ENCODE measurements at regions not wholly inside any gene's neighbourhood (a gene's known extent, or its start where the extent isn't known, plus 50 kb on each side); places are given as distances from the start of the nearest gene placed in this dataset.

DNA sequence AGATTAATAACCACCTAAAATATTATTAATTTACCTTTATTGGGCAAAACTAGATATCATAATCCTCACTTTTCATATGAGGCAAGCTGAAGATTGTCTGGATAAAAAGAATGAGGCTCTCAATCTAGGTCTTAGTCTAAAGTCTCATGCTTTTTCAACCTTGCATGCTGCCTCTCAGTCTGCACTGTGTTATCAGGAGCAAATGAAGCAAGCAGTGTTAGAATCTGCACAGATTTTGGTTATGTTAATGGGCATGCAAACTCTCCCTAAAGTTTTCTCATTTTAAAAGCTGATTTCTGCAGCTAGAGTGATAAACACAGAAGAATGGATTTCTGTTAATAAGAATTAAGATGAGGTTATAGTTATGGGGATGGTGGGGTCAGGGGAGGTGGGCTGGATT is 350.7 kb upstream of the C11orf87 start:
- Histone ChIP-seq H2AFZ (ENCODE audit: low read depth, low read length) (no peak overlapping the region), H3K27ac (ENCODE audit: low read length) (no peak overlapping the region), H3K79me2 (ENCODE audit: insufficient read depth, low read length) (no peaks in the 10 kb centered on the region), H3K4me3 (ENCODE audit: low read depth in 1 of 2, low read length in 2 of 2) (no peak overlapping the region), H3K4me1 (ENCODE audit: insufficient read depth, low read length) (no peaks in the 10 kb centered on the region), H4K20me1 (ENCODE audit: insufficient read depth, low read length) (no peaks in the 10 kb centered on the region), H3K36me3 (ENCODE audit: insufficient read depth, low read length) (no peaks in the 10 kb centered on the region), H3K4me2 (ENCODE audit: insufficient read depth, low read length) (no peak overlapping the region), H3K9ac (ENCODE audit: low read depth, low read length) (no peak overlapping the region), H3K9me3 (ENCODE audit: insufficient read depth, low read length, severe bottlenecking) (no peaks in the 10 kb centered on the region), H3K27me3 (ENCODE audit: insufficient read depth, low read length, poor library complexity) (no peaks in the 10 kb centered on the region)
- no peak for DNase-seq
- no peak for ATAC-seq (ENCODE audit: insufficient read depth, low read depth)
- TF ChIP-seq EZH2 (IDR thresholded peaks at IDR 0.05; ENCODE audit: borderline replicate concordance, low read depth, low read length, severe bottlenecking), result no peak

GRCh38 chr11:109071712-109072524 is 350.1 kb upstream of the C11orf87 start:
- no peak overlapping the region for H3K4me3 ChIP-seq (ENCODE audit: low read depth in 1 of 2, low read length in 2 of 2)
- ATAC-seq (ENCODE audit: insufficient read depth, low read depth) (no peak), DNase-seq (no peak)
- H3K79me2 ChIP-seq (ENCODE audit: insufficient read depth, low read length), result no peaks in the 10 kb centered on the region
- TF ChIP-seq CTCF (IDR thresholded peaks at IDR 0.05; ENCODE audit: borderline replicate concordance, extremely low read depth, low read length, poor library complexity, severe bottlenecking), result no peak
- TF ChIP-seq EZH2 (IDR thresholded peaks at IDR 0.05; ENCODE audit: borderline replicate concordance, low read depth, low read length, severe bottlenecking), result no peak
- H3K36me3 ChIP-seq (ENCODE audit: insufficient read depth, low read length), result no peaks in the 10 kb centered on the region
- no peaks in the 10 kb centered on the region for H3K4me1 ChIP-seq (ENCODE audit: insufficient read depth, low read length)
- H3K9ac ChIP-seq (ENCODE audit: low read depth, low read length), result no peak overlapping the region
- H4K20me1 ChIP-seq (ENCODE audit: insufficient read depth, low read length), result no peaks in the 10 kb centered on the region
- H2AFZ ChIP-seq (ENCODE audit: low read depth, low read length), result no peak overlapping the region
- H3K4me2 ChIP-seq (ENCODE audit: insufficient read depth, low read length), result no peak overlapping the region
- H3K9me3 ChIP-seq (ENCODE audit: insufficient read depth, low read length, severe bottlenecking), result no peaks in the 10 kb centered on the region
- no peak overlapping the region for H3K27ac ChIP-seq (ENCODE audit: low read length)
- no peaks in the 10 kb centered on the region for H3K27me3 ChIP-seq (ENCODE audit: insufficient read depth, low read length, poor library complexity)

DNA sequence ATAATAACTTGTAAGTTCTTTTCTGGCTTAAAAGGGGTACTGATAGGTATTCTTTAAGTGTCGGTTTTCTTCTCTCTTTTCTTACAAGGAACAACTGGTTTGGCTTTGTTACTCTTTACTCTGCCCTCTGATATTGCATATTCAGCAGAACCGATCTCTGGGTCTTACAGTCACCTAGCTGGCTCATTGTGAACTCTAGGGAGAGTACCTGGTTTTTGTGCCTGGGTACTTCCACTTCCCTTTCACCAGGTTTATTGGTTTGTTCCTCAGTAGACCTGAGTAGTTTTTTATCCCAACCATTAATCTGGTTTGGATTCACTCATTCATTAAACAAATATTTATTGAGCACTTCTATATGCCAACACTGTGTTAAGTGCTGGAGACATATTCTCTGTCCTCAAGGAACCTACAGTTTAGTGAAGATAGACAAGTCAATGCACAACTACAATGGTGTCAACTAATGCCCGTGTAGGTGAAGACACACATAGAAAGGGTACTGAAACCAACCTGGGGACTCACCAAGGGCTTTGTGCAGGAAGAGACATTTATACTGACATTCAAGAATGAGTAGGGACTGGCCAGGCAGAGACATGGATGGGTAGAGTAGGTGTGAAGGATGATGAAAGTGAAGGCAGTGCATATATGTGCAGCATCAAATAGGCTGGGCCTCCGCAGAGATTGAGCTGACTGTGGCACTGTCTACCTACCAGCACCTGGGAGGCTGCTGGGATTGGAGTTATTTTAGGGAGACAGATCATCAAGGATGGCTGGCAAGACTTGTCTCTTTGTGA is 348.8 kb upstream of the C11orf87 start:
- TF ChIP-seq CTCF (IDR thresholded peaks at IDR 0.05; ENCODE audit: borderline replicate concordance, extremely low read depth, low read length, poor library complexity, severe bottlenecking) (no peak), EZH2 (IDR thresholded peaks at IDR 0.05; ENCODE audit: borderline replicate concordance, low read depth, low read length, severe bottlenecking) (no peak)
- Histone ChIP-seq H3K4me1 (ENCODE audit: insufficient read depth, low read length) (no peaks in the 10 kb centered on the region), H3K4me2 (ENCODE audit: insufficient read depth, low read length) (no peak overlapping the region), H3K9me3 (ENCODE audit: insufficient read depth, low read length, severe bottlenecking) (no peaks in the 10 kb centered on the region), H3K4me3 (ENCODE audit: low read depth in 1 of 2, low read length in 2 of 2) (no peak overlapping the region), H4K20me1 (ENCODE audit: insufficient read depth, low read length) (no peaks in the 10 kb centered on the region), H3K79me2 (ENCODE audit: insufficient read depth, low read length) (no peaks in the 10 kb centered on the region), H2AFZ (ENCODE audit: low read depth, low read length) (no peak overlapping the region), H3K36me3 (ENCODE audit: insufficient read depth, low read length) (no peaks in the 10 kb centered on the region), H3K27ac (ENCODE audit: low read length) (no peak overlapping the region), H3K27me3 (ENCODE audit: insufficient read depth, low read length, poor library complexity) (no peaks in the 10 kb centered on the region), H3K9ac (ENCODE audit: low read depth, low read length) (no peak overlapping the region)
- ATAC-seq (ENCODE audit: insufficient read depth, low read depth) (no peak), DNase-seq (no peak)

DNA sequence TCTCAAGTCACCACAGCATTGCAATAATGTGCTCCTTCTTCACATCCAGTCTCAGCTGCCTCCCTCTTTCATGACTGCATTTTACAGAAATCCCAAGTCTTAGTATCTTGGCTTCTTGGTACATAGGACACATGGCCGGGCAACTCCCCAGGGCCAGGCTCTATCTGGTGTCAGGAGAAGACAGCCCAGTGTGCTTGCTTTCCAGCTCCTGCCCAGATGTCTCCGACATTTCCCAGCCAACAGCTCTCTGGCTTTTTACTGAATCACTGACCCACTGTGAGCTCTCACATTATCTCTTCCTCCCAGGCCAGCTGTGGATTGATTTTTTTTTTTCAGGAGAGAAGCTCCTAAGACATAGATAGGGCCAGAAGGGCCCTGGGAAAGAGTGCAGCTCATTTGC is 346.0 kb upstream of the C11orf87 start:
- no peak for DNase-seq

More for the DNA sequence above, 346.0 kb upstream of the C11orf87 start:
- no peak for ATAC-seq (ENCODE audit: insufficient read depth, low read depth)
- H3K4me2 ChIP-seq (ENCODE audit: insufficient read depth, low read length), result no peak overlapping the region
- no peak overlapping the region for H2AFZ ChIP-seq (ENCODE audit: low read depth, low read length)
- H3K9me3 ChIP-seq (ENCODE audit: insufficient read depth, low read length, severe bottlenecking), result no peaks in the 10 kb centered on the region
- TF ChIP-seq EZH2 (IDR thresholded peaks at IDR 0.05; ENCODE audit: borderline replicate concordance, low read depth, low read length, severe bottlenecking) (no peak), CTCF (IDR thresholded peaks at IDR 0.05; ENCODE audit: borderline replicate concordance, extremely low read depth, low read length, poor library complexity, severe bottlenecking) (no peak)
- no peaks in the 10 kb centered on the region for H4K20me1 ChIP-seq (ENCODE audit: insufficient read depth, low read length)
- H3K79me2 ChIP-seq (ENCODE audit: insufficient read depth, low read length), result no peaks in the 10 kb centered on the region
- no peak overlapping the region for H3K9ac ChIP-seq (ENCODE audit: low read depth, low read length)
- no peaks in the 10 kb centered on the region for H3K4me1 ChIP-seq (ENCODE audit: insufficient read depth, low read length)
- no peak overlapping the region for H3K27ac ChIP-seq (ENCODE audit: low read length)
- H3K36me3 ChIP-seq (ENCODE audit: insufficient read depth, low read length), result no peaks in the 10 kb centered on the region
- H3K4me3 ChIP-seq (ENCODE audit: low read depth in 1 of 2, low read length in 2 of 2), result no peak overlapping the region
- H3K27me3 ChIP-seq (ENCODE audit: insufficient read depth, low read length, poor library complexity), result no peaks in the 10 kb centered on the region
